ENCODE measurements at regions not wholly inside any gene's neighbourhood (a gene's known extent, or its start where the extent isn't known, plus 50 kb on each side); places are given as distances from the start of the nearest gene placed in this dataset.

DNA sequence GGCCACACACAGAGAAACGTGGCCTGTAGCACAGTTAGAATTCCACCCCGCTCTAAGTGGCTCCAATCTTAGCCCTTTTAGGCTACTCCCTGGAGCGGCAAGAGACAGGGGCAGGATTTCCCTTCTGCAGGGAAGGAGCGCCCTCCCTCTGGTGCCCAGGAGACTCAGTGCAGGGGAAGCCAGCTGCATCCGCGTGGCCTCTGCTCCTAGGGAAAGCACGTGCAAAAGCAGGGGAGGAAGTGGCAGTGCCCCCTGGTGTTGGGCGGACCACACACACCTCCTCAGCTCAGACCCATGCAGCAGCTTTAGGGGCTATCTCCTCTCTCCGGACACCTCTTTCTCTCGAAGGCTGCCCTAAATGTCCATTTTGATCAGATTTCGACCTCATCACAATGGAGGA is 50.0 kb downstream of the SPRING1 start:
- Histone ChIP-seq H3K27ac (peak overlapping the region in 8 of 11 experiments; percentile 44 to 69 (median 56); a peak in 14 of 22 replicates), H4K20me1 (no peaks in the 10 kb centered on the region), H3K27me3 (peaks cover 0 to 1% (median 0%) of the 10 kb centered on the region in 11 experiments; a peak in 4 of 22 replicates), H3K36me3 (peaks cover 0 to 10% (median 0%) of the 10 kb centered on the region in 11 experiments; a peak in 1 of 22 replicates), H3K4me3 (no peak overlapping the region; a peak in 1 of 20 replicates), H3K4me1 (peaks cover 28 to 69% (median 56%) of the 10 kb centered on the region in 10 experiments), H3K9ac (peak overlapping the region in 2 of 11 experiments; percentile 23 to 52; a peak in 3 of 22 replicates), H3K4me2 (peak overlapping the region; percentile 2 to 63 (median 42); a peak in 17 of 22 replicates), H3K9me3 (replicated peaks in 1 of 11) (peaks cover 0 to 13% (median 8%) of the 10 kb centered on the region in 11 experiments; a peak in 8 of 22 replicates)
- no peak for TF ChIP-seq Cebpa-rat (IDR thresholded peaks at IDR 0.05)

DNA sequence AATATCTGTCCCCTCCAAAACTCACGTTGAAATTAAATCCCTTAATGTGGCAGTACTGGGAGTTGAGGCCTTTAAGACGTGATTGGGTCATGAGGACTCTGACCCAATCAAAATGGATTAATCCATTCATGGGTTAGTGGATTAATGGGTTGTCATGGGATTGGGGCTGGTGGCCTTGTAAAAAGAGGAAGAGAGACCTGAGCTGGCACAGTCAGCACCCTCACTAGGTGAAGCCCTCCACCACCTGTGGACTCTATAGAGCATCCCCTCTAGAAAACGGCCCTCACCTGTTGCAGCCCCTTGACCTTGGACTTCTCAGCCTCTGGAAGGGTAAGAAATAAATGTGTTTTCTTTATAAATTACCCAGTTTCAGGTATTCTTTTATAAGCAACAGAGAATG is 53.0 kb downstream of the SPRING1 start:
- TF ChIP-seq Cebpa-rat (IDR thresholded peaks at IDR 0.05), result no peak
- 0 out of 22 replicates have a peak overlapping the region, but pooled peaks of 1 of the 11 experiments have one; percentile 3 for H3K4me2 ChIP-seq

GRCh38 chr12:116677202-116677661 is 60.6 kb downstream of the SPRING1 start:
- no peaks in the 10 kb centered on the region for H3K27me3 ChIP-seq
- peak overlapping the region in 10 of 11 experiments; percentile 59 to 90 (median 81); a peak in 20 of 22 replicates for H3K27ac ChIP-seq
- peaks cover 0 to 26% (median 19%) of the 10 kb centered on the region in 11 experiments; a peak in 18 of 22 replicates for H3K9me3 ChIP-seq (replicated peaks in 1 of 11)
- peak overlapping the region in 9 of 11 experiments; percentile 46 to 76 (median 68); a peak in 18 of 22 replicates for H3K9ac ChIP-seq
- H3K4me3 ChIP-seq, result peak overlapping the region in 5 of 10 experiments; percentile 9 to 29 (median 16); a peak in 7 of 20 replicates
- peak in 8 of 11 experiments; percentile 27 to 65 (median 52); a peak in 7 of 22 replicates for TF ChIP-seq Cebpa-rat (IDR thresholded peaks at IDR 0.05)
- peak overlapping the region; percentile 63 to 89 (median 81); a peak in 21 of 22 replicates for H3K4me2 ChIP-seq
- no peaks in the 10 kb centered on the region for H4K20me1 ChIP-seq
- peaks cover 52 to 81% (median 72%) of the 10 kb centered on the region in 10 experiments for H3K4me1 ChIP-seq
- H3K36me3 ChIP-seq, result peaks cover 0 to 16% (median 0%) of the 10 kb centered on the region in 11 experiments; a peak in 2 of 22 replicates

More for the DNA sequence above, 53.0 kb downstream of the SPRING1 start:
- Histone ChIP-seq H3K4me3 (no peak overlapping the region), H4K20me1 (no peaks in the 10 kb centered on the region), H3K27me3 (no peaks in the 10 kb centered on the region), H3K27ac (no peak overlapping the region), H3K9ac (no peak overlapping the region), H3K36me3 (peaks cover 0 to 32% (median 0%) of the 10 kb centered on the region in 11 experiments; a peak in 2 of 22 replicates), H3K4me1 (peaks cover 12 to 39% (median 26%) of the 10 kb centered on the region in 10 experiments), H3K9me3 (replicated peaks in 1 of 11) (peaks cover 0 to 15% (median 8%) of the 10 kb centered on the region in 11 experiments; a peak in 10 of 22 replicates)

- Histone ChIP-seq H3K9ac (peak overlapping the region in 9 of 11 experiments; percentile 17 to 76 (median 68); a peak in 12 of 22 replicates), H3K4me1 (peaks cover 62 to 96% (median 84%) of the 10 kb centered on the region in 10 experiments), H3K4me2 (peak overlapping the region; percentile 63 to 89 (median 81)), H3K36me3 (0 out of 22 replicates have a peak, but pooled peaks cover 0 to 11% (median 0%) of the 10 kb centered on the region in 11 experiments), H3K27ac (peak overlapping the region in 10 of 11 experiments; percentile 59 to 90 (median 81); a peak in 19 of 22 replicates), H3K4me3 (peak overlapping the region in 1 of 10 experiments; percentile 28; a peak in 2 of 20 replicates), H3K27me3 (no peaks in the 10 kb centered on the region), H3K9me3 (replicated peaks in 1 of 11) (peaks cover 0 to 32% (median 25%) of the 10 kb centered on the region in 11 experiments; a peak in 18 of 22 replicates), H4K20me1 (no peaks in the 10 kb centered on the region)
- no peak for TF ChIP-seq Cebpa-rat (IDR thresholded peaks at IDR 0.05)
These were observed 62.3 kb downstream of the SPRING1 start for GRCh38 chr12:116675339-116676107.

GRCh38 chr12:116674643-116675183 is 63.2 kb downstream of the SPRING1 start:
- Histone ChIP-seq H3K27ac (peak overlapping the region in 9 of 11 experiments; percentile 69 to 90 (median 82); a peak in 19 of 22 replicates), H3K4me1 (peaks cover 62 to 90% (median 83%) of the 10 kb centered on the region in 10 experiments), H3K4me2 (peak overlapping the region; percentile 28 to 89 (median 81); a peak in 19 of 22 replicates), H3K27me3 (no peaks in the 10 kb centered on the region), H4K20me1 (no peaks in the 10 kb centered on the region), H3K4me3 (no peak overlapping the region), H3K9ac (peak overlapping the region in 7 of 11 experiments; percentile 1 to 76 (median 43); a peak in 7 of 22 replicates), H3K9me3 (replicated peaks in 1 of 11) (peaks cover 0 to 30% (median 22%) of the 10 kb centered on the region in 11 experiments; a peak in 18 of 22 replicates), H3K36me3 (0 out of 22 replicates have a peak, but pooled peaks cover 0 to 11% (median 0%) of the 10 kb centered on the region in 11 experiments)
- TF ChIP-seq Cebpa-rat (IDR thresholded peaks at IDR 0.05), result no peak

GRCh38 chr12:116673681-116674111 is 64.2 kb downstream of the SPRING1 start:
- Histone ChIP-seq H3K4me1 (peaks cover 62 to 86% (median 74%) of the 10 kb centered on the region in 10 experiments), H4K20me1 (no peaks in the 10 kb centered on the region), H3K27me3 (no peaks in the 10 kb centered on the region), H3K9me3 (replicated peaks in 1 of 11) (peaks cover 0 to 23% (median 14%) of the 10 kb centered on the region in 11 experiments; a peak in 18 of 22 replicates), H3K36me3 (0 out of 22 replicates have a peak, but pooled peaks cover 0 to 10% (median 0%) of the 10 kb centered on the region in 11 experiments), H3K27ac (peak overlapping the region in 9 of 11 experiments; percentile 69 to 90 (median 82); a peak in 17 of 22 replicates), H3K4me2 (peak overlapping the region; percentile 63 to 89 (median 81)), H3K4me3 (peak overlapping the region in 3 of 10 experiments; percentile 5 to 47 (median 18); a peak in 2 of 20 replicates), H3K9ac (peak overlapping the region in 9 of 11 experiments; percentile 3 to 68 (median 57); a peak in 15 of 22 replicates)
- no peak for TF ChIP-seq Cebpa-rat (IDR thresholded peaks at IDR 0.05)

DNA sequence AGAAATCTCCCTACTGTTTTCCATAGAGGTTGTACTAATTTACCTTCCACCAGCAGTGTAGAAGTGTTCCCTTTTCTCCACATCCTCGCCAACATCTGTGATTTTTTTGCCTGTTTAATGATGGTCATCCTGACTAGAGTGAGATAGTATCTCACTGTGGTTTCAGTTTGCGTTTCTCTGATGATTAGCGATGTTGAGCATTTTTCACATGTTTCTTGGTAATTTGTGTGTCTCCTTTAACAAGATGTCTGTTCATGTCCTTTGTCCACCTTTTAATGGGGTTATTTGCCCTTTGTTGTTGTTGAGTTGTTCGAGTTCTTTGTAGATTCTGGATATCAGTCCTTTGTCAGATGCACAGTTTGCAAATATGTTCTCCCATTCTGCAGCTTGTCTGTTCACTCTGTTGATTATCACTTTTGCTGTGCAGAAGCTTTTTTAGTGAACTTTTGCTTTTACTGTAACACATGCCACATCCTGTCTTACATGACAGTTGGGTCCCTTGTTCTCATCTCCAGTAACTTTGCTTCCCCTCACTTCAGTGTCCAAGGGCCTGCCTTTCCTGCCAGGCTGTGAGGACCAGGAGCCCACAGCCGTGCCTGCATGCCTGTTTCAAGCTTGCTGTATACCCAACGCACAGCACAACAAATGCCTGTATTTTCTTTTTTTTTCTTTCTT is 64.9 kb downstream of the SPRING1 start:
- Histone ChIP-seq H3K27me3 (no peaks in the 10 kb centered on the region), H3K9me3 (replicated peaks in 1 of 11) (peaks cover 0 to 16% (median 7%) of the 10 kb centered on the region in 11 experiments; a peak in 18 of 22 replicates), H3K4me1 (peaks cover 62 to 79% (median 68%) of the 10 kb centered on the region in 10 experiments), H4K20me1 (no peaks in the 10 kb centered on the region), H3K4me2 (peak overlapping the region; percentile 63 to 89 (median 81)), H3K4me3 (peak overlapping the region in 8 of 10 experiments; percentile 7 to 47 (median 20); a peak in 9 of 20 replicates), H3K27ac (peak overlapping the region in 10 of 11 experiments; percentile 4 to 90 (median 81); a peak in 19 of 22 replicates), H3K36me3 (0 out of 22 replicates have a peak, but pooled peaks cover 0 to 5% (median 0%) of the 10 kb centered on the region in 11 experiments), H3K9ac (peak overlapping the region in 10 of 11 experiments; percentile 32 to 68 (median 57); a peak in 19 of 22 replicates)
- TF ChIP-seq Cebpa-rat (IDR thresholded peaks at IDR 0.05), result no peak
